Stimulated activated CD8-positive, alpha-beta memory T cell treated with anti-CD3 and anti-CD28 coated beads, Interleukin-15, amount 100 ng/mL, for 1 hour (primary cell): ENCODE measurements at regions not wholly inside any gene's neighbourhood (a gene's known extent, or its start where the extent isn't known, plus 50 kb on each side); places are given as distances from the start of the nearest gene placed in this dataset.
"Not testable (repeated sequence)": the region's sequence is repeated elsewhere in the genome, so short reads cannot be mapped to it uniquely, and the experiment has no call there.

Experiments
- DNase-seq: peaks from one replicate; pipeline ENCODE4 v3.0.0-alpha.2; 2020; ENCODE audit warnings: low read depth

DNA sequence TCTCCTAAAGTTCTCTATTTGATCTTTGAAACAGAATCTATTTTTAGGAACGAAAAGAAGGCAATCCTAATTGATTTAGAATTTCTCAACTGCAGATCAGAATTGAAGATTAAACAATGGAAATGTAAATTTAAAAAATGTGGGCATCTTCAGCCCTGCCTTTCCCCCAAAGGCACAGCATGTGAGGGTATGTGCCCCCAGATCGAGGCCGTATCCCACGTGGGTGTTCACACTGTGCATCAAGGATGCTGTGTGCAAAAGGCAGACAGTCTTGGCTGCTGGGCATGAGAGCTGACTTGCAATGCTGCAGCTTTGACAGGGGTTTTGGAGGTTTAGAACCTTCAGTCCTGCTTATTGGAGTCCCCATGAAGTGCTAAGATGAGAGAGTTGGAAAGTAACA, 346.3 kb downstream of the VRK1 start:
- DNase-seq: no peak

DNA sequence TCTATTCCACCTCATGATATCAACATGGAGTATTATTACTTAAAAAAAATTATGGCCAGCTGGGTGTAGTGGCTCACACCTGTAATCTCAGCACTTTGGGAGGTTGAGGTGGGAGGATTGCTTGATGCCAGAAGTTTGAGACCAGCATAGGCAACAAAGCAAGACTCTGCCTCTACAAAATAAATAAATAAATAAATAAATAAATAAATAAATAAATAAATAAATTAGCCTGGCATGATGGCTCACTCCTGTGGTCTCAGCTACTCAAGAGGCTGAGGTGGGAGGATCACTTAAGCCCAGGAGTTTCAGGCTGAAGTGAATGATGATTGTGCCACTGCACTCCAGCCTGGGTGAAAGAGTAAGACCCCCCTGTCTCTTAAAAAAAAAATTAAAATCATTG, 350.8 kb downstream of the VRK1 start:
- not testable (repeated sequence) for DNase-seq

DNA sequence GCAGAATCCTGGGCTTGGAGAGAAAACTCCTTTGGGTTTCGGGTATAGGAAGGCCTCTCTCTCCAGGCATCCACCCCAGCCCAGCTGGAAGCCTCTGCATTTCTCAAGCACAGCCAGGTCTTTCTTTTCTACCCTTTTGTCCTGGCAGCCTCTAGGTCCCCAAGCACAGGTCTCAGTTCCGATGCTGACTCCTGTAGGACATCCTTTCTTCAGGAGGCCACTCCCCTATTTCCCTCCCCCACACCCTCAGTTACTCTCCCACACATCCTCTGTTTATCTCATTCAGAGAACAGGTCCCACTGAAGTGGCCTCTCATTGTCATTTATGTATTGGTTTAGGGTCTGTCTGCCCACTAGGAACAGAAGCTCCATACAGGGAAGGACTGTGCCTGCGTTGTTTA, 352.6 kb downstream of the VRK1 start:
- DNase-seq: no peak

DNA sequence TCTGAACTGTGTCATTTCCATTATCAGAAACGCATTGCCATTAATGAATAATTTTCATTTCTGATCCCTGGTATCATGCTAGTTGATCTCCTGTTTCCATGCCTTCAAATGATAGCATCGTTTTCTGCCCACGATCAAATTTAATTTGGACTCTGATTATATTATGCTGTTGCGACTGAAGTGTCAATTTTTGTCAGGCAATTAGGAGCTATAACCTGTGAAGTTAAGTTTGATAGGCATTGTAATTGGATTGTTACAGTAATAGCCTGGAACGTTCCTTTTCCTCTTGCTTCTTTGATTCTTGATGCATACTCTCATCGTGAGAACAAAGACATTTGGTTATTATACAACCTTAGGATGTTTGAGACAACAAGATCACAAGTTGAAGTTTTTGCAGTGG, 356.3 kb downstream of the VRK1 start:
- DNase-seq: no peak

DNA sequence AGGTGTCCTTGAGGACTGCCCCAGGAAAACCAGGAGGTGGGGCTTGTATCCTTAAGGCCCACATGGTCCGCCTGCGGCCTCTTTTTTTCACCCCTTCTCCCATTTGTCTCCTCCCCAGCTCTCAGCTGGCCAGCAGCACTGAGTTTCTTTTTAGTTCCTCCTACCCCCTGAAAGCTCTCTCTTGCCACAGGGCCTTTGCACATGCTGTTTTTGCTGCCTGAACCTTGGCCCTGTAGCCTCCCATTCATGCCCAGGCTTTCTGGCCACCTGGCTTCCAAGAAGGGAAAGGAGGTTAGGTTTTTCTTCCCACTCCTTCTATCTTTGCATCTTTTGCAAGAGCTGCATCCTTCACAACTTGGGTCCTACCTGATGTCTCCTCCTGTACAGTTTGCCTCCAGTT, 358.1 kb downstream of the VRK1 start:
- no peak for DNase-seq

DNA sequence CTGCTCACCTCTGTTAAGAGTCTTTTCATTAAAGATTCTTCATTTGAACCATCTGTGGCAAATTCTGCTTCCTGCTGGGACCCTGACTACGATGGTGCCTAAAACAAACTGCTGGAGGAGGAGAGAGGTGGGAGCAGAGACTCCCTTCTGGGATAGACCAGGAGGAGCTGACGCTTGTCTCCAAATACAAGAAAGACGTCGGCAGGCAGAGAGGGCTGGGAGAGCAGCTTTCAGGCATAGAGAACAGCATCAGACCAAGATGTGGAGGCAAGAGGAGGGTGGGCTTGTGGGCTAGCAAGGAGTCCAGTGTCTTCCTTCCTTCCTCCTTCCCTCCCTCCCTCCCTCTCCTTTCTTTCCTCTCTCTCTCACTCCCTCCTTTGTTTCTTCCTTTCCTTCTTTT, 358.6 kb downstream of the VRK1 start:
- DNase-seq: no peak

DNA sequence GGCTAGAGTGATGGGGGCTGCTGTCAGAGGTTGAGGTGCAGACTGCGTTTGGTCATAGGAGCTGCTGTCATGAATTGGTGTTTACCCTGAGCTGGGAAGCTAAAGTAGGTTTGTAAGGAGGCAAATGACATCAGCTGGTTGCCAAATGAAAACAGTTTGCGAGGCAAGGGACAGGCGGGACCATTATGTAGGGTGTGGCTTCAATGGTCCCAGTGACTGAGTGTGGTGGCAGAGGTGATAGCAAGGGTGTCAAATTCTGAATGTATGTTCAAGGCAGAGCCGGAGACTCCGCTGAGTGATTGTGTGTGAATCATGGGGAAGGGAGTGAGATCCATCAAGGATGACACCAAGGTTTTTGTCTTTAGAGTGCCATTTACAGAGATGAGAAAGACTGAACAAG, 359.5 kb downstream of the VRK1 start:
- no peak for DNase-seq

DNA sequence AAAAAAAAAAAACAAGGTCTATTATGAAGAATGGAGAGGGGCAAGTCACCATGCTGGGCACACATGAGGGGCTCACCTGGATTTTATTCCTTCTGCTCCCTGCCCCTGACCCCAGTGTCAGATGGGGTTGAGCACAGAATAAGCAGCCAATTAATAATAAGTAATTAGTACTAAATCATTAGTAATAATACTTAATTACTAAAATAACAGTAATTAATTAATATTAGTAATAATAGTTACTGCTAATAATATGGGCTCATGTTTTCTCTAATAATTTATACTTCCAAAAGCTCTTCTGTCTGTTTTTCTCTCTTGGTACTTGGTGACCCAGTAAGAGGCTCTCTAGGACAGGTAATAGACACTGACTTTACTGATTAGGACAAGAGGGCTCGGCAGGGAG, 360.9 kb downstream of the VRK1 start:
- no peak for DNase-seq

DNA sequence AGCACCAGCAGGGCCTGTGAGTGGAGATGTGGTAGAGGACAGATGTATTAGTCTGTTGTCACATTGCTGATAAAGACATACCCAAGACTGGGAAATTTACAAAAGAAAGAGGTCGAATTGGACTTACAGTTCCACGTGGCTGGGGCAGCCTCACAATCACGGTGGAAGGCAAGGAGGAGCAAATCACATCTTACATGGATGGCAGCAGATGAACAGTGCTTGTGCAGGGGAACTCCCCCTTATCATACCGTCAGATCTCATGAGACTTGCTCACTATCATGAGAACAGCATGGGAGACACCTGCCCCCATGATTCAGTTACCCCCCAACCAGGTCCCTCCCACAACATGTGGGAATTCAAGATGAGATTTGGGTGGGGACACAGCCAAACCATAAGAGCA, 361.9 kb downstream of the VRK1 start:
- no peak for DNase-seq

DNA sequence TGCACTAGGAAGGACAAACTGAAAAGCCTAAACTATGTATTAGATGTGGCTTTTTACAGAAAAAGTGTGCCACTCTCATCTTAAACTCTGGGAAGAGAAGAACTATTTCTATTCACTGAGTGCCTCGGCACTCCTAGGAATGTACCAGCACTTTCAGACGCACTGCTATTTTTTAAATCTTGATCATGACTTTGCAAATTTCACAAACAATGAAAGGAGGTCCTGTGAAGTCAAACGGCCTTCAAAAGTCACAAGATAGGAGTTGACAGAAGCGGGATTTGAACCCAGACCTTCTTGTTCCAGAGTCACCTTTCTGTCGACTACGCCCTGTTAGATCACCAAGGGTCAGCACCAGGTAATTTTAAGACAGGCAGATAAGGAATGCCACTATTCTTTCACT, 365.4 kb downstream of the VRK1 start:
- no peak for DNase-seq

DNA sequence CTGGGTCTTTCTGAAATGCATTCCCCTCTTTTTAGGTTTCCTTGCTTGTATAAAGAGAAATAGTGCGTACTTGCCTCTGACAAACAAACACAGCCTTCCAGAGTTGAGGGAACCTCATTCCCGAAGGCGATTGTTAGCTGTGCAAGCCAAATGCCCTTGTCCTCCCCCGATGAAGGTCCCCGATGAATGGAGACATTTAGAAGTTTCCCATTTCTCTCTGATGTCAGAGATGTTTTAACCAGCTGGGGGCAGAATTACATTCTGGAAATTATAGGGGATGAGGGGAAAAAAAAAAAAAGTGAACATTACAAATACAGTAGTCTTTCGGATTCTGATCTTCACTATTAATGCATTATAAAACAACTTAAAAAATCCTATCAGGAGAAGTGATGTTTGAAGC, 366.8 kb downstream of the VRK1 start:
- DNase-seq: no peak

DNA sequence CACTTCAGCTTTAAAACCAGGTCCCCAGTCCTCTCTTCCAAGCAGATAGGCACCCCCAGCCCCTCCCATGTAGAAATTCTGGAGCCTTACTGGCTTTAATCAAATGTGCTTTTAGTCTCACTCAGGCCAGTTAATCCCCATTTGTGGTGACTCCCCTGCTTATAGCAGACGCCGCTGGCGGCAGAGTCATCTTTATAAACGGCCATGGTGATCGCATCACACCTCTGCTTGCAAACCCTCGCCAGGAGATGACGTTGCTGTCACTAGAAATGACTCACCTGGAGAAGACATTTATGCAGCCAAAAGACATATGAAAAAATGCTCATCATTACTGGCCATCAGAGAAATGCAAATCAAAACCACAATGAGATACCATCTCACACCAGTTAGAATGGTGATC, 369.3 kb downstream of the VRK1 start:
- no peak for DNase-seq

DNA sequence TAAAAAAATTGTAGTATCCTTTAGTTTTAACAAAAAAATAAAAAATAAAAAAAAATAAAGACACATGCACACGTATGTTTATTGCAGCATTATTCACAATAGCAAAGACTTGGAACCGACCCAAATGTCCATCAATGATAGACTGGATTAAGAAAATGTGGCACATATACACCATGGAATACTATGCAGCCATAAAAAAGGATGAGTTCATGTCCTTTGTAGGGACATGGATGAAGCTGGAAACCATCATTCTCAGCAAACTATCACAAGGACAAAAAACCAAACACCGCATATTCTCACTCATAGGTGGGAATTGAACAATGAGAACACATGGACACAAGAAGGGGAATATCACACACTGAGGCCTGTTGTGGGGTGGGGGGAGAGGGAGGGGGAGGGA, 370.4 kb downstream of the VRK1 start:
- not testable (repeated sequence) for DNase-seq

DNA sequence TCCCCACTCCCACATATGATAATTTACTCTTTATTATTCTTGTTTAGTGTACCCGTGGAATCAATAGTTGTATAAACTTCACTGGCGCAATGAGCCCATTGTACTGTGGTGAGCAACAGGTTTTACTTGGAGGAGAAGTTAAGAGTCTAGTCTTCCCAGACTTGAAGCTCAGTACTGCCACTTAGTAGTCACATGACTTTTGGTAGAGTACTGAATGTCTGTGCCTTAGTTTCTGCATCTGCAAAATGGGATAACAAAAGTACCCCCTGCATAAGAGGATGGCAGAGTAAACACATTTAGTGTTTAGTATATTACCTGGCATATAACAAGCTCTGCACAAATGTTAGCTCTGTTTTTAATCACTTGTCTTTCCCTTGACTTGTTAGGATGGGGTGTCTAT, 375.5 kb downstream of the VRK1 start:
- DNase-seq: no peak

DNA sequence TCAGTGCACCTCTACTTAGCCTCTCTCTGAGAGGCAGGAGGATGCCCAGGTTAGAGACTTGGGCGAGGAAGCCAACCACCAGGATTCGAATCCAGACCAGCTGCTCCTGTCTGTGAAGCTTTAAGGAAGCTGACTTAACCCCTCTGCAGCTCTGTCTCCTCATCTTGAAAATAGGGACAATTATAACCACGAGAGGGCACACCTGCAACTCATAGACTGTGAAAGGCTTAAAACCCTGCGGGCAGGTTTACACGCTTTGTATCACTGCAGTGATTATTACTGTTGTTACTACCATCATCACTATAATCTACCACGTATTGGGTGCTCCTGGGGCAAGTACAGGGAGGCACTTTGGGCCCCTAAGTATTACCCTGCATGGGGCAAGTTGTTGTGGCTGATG, 379.8 kb downstream of the VRK1 start:
- no peak for DNase-seq

DNA sequence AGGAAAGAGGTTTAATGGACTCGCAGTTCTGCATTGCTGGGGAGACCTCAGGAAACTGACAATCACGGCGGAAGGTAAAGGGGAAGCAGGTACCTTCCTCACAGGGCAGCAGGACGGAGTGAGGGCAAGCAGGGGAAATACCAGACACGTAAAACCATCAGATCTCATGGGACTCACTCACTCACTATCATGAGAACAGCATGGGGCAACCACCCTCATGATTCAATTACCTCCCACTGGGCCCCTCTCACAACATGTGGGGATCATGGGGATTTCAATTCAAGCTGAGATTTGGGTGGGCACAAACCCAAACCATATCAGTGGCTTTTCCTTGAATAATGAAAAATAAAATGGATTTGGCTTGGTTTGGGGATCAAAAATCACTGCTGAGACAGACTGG, 380.5 kb downstream of the VRK1 start:
- no peak for DNase-seq

DNA sequence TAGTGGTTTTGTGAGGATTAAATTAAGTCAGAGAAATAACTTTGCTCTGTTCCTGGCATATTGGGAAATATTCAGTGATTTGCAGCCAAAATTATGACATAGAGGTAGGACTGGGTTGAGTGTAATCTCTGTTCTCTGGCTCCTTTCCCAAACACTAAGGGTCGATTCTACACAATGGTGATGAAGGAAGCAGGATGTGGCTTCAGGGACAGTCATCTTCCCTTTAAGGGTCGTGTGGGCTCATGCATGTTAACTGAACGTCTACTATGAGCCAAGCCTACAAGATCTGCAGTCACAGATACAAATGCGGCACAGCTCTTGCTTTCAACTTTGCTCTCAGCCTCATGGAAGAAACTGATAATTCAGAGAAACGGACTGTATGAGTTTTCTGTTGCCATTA, 381.6 kb downstream of the VRK1 start:
- DNase-seq: no peak

DNA sequence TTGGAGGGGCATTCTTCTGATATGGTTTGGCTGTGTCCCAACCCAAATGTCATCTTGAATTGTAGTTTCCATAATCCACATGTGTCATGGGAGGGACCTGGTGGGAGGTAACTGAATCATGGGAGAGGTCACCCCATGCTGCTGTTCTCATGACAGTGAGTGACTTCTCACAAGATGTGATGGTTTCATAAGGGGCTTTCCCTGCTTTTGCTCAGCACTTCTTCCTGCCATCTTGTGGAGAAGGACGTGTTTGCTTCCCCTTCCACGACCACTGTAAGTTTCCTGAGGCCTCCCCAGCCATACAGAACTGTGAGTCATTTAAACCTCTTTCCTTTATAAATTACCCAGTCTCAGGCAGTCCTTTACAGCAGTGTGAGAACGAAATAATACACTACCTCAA, 382.4 kb downstream of the VRK1 start:
- no peak for DNase-seq

DNA sequence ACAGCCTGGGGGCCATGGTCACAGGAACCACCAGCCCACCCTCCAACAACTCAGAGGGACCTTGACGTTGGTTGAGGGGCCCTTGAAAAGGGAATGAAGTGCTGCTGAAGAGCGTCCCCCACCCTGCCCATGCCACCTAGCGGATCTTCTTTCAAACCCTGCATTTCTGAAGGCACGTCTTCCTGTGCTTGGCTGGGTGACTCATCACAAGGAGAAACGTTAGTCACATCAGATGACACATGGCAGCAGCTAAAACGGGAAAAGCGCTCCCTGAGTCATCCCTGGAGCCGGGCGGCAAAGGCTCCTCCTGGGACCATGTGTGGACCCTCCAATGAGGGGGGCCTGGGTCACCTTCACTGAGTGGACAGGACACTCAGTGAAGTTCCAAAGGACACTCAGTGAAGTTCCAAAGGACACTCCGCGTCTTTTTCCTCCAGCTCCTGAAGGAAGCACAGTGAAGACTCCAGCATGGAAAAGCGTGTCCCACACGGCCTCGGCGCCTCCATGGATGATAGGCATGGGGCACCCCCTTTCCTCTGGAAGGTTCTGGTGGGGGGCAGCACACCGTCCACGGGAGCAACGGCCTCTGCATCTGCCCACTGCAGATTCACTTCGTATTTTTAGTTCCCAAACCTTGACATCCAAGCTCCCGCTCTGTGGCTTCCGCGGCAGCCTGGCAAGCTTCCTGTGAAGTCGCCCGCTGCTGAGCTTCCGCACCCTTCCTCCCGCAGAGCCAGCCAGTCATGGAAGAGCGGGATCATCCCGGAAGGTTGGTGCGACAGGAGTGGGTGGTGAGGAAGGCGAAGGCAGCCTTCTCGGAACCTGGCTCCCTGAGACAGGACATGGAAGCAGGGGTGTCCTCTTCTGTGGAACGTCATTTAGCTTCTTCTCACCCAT, 383.4 kb downstream of the VRK1 start:
- no peak for DNase-seq

DNA sequence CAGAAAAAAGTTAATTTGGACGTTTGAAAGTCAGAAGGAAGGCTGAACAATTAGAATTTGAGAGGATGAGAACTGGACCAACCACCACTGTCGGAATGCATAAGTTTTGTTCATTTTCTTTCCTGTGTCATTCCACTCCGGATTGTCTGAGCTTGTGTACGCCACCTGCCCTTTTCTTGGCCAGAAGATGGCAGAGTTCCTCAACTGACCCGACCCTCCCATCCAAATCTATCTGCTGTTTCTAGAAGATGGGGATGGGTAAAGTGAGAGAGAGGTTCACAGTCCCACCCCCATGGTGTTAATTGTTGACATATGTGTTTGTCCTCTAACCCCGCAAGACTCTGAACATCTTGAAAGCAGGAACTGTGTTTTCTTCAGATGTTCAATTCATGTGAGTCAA, 388.0 kb downstream of the VRK1 start:
- DNase-seq: no peak

DNA sequence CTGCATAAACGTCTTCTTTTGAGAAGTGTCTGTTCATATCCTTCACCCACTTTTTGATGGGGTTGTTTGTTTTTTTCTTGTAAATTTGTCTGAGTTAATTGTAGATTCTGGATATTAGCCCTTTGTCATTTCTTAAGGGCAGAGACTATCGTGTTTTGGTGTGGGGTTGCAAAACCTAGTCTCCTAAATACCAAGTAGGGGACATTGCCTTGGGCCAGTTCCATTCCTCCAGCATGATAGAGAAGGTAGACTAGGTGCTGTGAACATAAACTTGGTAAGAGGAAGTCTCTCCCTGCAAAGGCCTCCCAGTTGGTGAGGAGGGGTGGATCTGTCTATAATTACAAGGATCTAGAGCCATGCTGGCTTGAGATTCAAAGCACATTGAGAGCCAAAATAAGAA, 390.7 kb downstream of the VRK1 start:
- no peak for DNase-seq

DNA sequence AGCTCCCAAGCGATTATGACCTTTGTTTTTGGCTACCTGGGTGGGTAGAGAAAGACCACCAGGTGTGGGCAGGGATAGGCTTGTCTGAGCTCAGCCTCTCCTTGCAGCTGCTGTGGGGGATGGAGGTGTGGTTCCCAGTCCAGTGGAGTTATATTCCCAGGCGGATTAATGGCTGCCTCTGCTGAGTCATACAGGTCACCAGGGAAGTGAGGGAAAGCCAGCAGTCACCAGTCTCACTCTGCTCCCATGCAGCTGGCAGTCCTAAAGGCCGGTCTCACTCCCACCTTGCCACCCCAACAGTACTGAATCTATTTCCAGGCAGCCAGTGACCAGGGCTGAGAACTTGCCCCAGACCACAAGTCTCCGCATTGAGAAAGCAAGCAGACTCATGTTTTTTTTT, 399.2 kb downstream of the VRK1 start:
- no peak for DNase-seq

DNA sequence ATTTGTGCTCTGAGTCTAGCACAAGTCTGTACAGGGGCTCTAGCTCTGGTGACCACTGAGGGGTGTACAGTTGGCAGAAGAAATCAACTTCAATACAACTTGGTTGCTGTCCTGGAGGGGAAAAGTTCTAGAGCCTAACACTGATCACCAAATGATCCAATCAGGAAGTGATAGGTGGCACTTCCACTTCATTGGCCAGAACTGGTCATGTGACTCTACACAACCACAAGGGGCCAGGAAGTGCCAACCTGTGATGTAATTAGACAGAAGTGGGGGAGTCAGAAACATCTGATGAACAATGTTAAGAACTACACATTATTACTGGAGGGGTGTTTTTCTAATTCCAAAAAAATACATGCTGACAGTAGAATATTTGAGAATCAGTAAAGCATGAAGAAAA, 401.6 kb downstream of the VRK1 start:
- no peak for DNase-seq

DNA sequence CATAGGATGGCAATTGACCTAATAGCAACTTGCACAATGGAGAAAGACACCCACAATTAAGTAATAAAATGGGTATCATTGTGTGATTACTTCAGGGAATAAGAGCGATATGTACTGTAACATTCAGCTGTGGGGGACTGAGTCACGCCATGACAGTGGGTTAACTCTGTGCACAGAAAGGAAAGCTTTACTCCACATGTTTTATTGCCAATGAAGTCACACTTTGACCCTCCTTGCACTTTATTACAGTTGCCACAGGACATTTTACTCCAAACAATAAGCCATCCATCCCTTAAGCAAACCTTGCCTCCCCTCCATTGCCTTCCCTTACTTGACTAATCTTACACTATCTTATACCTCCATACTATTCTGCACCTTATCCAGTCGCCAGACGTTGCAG, 403.1 kb downstream of the VRK1 start:
- DNase-seq: no peak
